Breast epithelium (tissue), 3 donors: ENCODE measurements at regions not wholly inside any gene's neighbourhood (a gene's known extent, or its start where the extent isn't known, plus 50 kb on each side); places are given as distances from the start of the nearest gene placed in this dataset.

ENCODE experiments used
- POLR2A ChIP-seq: fragments of 450-650 bp; IDR thresholded peaks from one replicate; pipeline ENCODE4 v1.6.1; 2016; ENCODE audit warnings: antibody characterized with exemption, mild to moderate bottlenecking, moderate library complexity
- TF ChIP-seq, protein P1 (sequence below), 3 donors: fragments of 450-650 bp; IDR thresholded peaks; one replicate each; pipeline ENCODE4 v1.5.1; 2016 to 2017; ENCODE audit warnings: antibody characterized with exemption in 3 of 3, mild to moderate bottlenecking in 3 of 3, moderate library complexity in 3 of 3

DNA sequence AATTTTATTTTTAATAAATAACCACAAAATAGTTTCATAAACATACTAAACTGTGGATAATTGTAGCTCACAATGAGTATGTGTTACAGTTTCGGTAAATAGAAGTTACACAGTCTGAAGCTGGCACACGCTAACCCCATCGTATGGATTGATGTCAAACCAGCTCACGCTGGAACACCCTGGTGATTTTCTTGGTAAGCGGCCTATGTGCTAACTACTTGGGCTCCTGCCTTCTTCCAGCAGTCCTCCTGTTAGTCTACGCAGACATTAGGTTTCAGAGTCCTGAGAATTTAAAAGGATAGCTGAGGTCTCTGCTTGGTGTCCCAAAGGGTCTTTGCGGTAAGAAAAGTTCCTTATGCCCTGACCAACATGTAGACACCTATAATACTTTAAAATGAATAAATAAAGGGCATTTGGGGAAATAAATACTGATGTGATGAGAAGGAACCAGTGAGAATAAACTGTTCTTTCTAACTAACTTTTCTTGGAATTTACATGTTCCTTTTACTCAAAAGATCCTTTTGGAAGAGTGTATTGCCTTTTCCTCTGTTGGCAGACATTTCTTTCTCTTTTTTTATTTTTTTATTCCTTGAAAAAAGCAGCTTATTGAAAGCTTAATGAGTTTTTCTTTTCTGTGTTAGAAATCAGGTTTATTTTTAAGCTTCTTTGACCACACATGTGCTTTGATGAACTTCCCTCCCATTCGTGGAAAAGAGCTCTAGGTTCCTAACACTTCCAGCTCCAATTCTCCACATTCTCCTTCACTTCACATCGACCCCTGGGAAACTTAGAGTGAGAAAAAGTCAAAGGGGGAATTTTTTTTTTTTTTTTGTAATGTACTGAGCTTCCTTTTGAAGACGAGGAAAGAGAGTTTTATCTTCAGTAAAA is 322.2 kb downstream of the IRS1 start:
- TF ChIP-seq, protein P1, sequence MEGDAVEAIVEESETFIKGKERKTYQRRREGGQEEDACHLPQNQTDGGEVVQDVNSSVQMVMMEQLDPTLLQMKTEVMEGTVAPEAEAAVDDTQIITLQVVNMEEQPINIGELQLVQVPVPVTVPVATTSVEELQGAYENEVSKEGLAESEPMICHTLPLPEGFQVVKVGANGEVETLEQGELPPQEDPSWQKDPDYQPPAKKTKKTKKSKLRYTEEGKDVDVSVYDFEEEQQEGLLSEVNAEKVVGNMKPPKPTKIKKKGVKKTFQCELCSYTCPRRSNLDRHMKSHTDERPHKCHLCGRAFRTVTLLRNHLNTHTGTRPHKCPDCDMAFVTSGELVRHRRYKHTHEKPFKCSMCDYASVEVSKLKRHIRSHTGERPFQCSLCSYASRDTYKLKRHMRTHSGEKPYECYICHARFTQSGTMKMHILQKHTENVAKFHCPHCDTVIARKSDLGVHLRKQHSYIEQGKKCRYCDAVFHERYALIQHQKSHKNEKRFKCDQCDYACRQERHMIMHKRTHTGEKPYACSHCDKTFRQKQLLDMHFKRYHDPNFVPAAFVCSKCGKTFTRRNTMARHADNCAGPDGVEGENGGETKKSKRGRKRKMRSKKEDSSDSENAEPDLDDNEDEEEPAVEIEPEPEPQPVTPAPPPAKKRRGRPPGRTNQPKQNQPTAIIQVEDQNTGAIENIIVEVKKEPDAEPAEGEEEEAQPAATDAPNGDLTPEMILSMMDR (IDR thresholded peaks at IDR 0.05): no peak
- no peak for TF ChIP-seq POLR2A
